SK-N-SH (cell line): ENCODE measurements at regions not wholly inside any gene's neighbourhood (a gene's known extent, or its start where the extent isn't known, plus 50 kb on each side); places are given as distances from the start of the nearest gene placed in this dataset.

Source experiments
- EZH2phosphoT487 ChIP-seq: fragments of 200-600 bp; sonication (generic); IDR thresholded peaks from 2 replicates; pipeline ENCODE4 v1.6.1; 2017; ENCODE audit warnings: low read depth, mixed run types, mild to moderate bottlenecking, antibody characterized with exemption, moderate library complexity, borderline replicate concordance
- RCOR1 ChIP-seq: fragments of 150-350 bp; IDR thresholded peaks from 2 replicates; pipeline ENCODE4 v1.6.1; 2017; ENCODE audit warnings: antibody characterized with exemption, low read length
- RFX5 ChIP-seq: IDR thresholded peaks from 2 replicates; pipeline ENCODE4 v1.6.1; 2012; ENCODE audit warnings: mild to moderate bottlenecking, improper control_type of control experiment, low read length
- RXRA ChIP-seq: IDR thresholded peaks from 2 replicates; pipeline ENCODE4 v1.4.0; 2012; ENCODE audit warnings: low read depth, mild to moderate bottlenecking, borderline replicate concordance
- TAF1 ChIP-seq: IDR thresholded peaks from 2 replicates; pipeline ENCODE4 v1.6.1; 2012; ENCODE audit warnings: low read depth, mild to moderate bottlenecking, low read length, moderate library complexity, borderline replicate concordance
- TCF12 ChIP-seq: IDR thresholded peaks from 2 replicates; pipeline ENCODE4 v1.4.0; 2012
- TEAD4 ChIP-seq: IDR thresholded peaks from 2 replicates; pipeline ENCODE4 v1.4.0; 2012; ENCODE audit warnings: mild to moderate bottlenecking, borderline replicate concordance; ENCODE audit not compliant: insufficient read depth
- YY1 ChIP-seq: IDR thresholded peaks from 2 replicates; pipeline ENCODE4 v1.4.0; 2012; ENCODE audit warnings: low read depth, mild to moderate bottlenecking
- TF ChIP-seq, protein P1 (sequence below): IDR thresholded peaks from 2 replicates; pipeline ENCODE4 v1.4.0; 2012; ENCODE audit warnings: low read depth, borderline replicate concordance
- TF ChIP-seq, protein P2 (sequence below): fragments of 200-600 bp; sonication (generic); IDR thresholded peaks from 2 replicates; pipeline ENCODE4 v1.6.1; 2017; ENCODE audit warnings: antibody characterized with exemption, mild to moderate bottlenecking, moderate library complexity
- TF ChIP-seq, protein P3 (sequence below): IDR thresholded peaks from 2 replicates; pipeline ENCODE4 v1.6.1; 2012; ENCODE audit warnings: mild to moderate bottlenecking, low read depth, low read length, moderate library complexity
- TF ChIP-seq, protein P4 (sequence below): IDR thresholded peaks from 2 replicates; pipeline ENCODE4; 2012
- TF ChIP-seq, protein P5 (sequence below): IDR thresholded peaks from 2 replicates; pipeline ENCODE4 v1.4.0; 2012; ENCODE audit warnings: low read depth

DNA sequence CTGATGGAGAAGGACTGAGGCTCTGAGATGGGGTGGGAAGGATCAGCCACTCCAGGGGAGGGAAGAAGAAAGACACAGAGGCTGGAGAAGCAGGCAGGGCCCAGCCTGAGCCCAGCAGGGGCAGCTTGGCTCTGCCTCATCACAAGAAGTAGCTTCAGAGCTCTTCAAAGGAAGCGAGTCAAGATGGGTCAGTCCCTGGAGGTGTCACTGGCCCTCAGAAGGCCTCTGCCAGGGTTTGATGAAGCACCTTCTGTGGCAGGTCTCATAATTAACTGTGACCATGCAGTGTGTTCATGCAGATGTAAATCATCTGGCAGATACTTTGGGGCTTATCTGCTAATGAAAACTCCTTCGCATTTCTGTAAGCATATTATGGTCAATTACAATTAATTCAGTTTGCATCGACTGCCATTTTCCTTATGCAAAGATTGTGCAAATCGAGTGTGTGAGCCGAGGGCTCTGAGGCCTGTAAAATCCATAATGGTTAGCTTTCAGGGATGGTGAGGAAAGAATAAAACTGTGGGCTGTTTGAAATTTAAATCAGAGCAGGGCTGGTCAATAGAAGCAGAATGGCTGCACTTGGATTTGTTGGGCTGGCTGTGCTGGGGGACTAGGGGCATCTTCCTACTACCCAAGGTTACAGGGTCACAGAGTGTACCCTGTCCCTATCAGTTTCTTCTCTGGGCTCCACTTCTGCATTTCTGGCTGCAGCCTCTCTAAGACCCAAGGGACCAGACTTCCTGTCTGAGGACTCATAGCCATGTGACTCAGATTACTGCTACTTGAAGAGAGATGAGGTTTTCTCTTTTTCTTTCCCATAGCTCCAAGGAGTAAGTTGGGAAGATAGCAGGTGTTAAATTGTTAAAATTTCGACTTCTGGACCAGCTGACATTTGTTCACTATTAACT, 376.6 kb downstream of the DHX35 start:
- TF ChIP-seq TEAD4 (no peak), RFX5 (no peak), EZH2phosphoT487 (no peak), TCF12 (no peak), TAF1 (no peak), RXRA (no peak), YY1 (no peak), RCOR1 (no peak)
- TF ChIP-seq, protein P1, sequence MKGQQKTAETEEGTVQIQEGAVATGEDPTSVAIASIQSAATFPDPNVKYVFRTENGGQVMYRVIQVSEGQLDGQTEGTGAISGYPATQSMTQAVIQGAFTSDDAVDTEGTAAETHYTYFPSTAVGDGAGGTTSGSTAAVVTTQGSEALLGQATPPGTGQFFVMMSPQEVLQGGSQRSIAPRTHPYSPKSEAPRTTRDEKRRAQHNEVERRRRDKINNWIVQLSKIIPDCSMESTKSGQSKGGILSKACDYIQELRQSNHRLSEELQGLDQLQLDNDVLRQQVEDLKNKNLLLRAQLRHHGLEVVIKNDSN: no peak
- TF ChIP-seq, protein P2, sequence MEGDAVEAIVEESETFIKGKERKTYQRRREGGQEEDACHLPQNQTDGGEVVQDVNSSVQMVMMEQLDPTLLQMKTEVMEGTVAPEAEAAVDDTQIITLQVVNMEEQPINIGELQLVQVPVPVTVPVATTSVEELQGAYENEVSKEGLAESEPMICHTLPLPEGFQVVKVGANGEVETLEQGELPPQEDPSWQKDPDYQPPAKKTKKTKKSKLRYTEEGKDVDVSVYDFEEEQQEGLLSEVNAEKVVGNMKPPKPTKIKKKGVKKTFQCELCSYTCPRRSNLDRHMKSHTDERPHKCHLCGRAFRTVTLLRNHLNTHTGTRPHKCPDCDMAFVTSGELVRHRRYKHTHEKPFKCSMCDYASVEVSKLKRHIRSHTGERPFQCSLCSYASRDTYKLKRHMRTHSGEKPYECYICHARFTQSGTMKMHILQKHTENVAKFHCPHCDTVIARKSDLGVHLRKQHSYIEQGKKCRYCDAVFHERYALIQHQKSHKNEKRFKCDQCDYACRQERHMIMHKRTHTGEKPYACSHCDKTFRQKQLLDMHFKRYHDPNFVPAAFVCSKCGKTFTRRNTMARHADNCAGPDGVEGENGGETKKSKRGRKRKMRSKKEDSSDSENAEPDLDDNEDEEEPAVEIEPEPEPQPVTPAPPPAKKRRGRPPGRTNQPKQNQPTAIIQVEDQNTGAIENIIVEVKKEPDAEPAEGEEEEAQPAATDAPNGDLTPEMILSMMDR: no peak
- TF ChIP-seq, protein P3, sequence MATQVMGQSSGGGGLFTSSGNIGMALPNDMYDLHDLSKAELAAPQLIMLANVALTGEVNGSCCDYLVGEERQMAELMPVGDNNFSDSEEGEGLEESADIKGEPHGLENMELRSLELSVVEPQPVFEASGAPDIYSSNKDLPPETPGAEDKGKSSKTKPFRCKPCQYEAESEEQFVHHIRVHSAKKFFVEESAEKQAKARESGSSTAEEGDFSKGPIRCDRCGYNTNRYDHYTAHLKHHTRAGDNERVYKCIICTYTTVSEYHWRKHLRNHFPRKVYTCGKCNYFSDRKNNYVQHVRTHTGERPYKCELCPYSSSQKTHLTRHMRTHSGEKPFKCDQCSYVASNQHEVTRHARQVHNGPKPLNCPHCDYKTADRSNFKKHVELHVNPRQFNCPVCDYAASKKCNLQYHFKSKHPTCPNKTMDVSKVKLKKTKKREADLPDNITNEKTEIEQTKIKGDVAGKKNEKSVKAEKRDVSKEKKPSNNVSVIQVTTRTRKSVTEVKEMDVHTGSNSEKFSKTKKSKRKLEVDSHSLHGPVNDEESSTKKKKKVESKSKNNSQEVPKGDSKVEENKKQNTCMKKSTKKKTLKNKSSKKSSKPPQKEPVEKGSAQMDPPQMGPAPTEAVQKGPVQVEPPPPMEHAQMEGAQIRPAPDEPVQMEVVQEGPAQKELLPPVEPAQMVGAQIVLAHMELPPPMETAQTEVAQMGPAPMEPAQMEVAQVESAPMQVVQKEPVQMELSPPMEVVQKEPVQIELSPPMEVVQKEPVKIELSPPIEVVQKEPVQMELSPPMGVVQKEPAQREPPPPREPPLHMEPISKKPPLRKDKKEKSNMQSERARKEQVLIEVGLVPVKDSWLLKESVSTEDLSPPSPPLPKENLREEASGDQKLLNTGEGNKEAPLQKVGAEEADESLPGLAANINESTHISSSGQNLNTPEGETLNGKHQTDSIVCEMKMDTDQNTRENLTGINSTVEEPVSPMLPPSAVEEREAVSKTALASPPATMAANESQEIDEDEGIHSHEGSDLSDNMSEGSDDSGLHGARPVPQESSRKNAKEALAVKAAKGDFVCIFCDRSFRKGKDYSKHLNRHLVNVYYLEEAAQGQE: no peak
- TF ChIP-seq, protein P4, sequence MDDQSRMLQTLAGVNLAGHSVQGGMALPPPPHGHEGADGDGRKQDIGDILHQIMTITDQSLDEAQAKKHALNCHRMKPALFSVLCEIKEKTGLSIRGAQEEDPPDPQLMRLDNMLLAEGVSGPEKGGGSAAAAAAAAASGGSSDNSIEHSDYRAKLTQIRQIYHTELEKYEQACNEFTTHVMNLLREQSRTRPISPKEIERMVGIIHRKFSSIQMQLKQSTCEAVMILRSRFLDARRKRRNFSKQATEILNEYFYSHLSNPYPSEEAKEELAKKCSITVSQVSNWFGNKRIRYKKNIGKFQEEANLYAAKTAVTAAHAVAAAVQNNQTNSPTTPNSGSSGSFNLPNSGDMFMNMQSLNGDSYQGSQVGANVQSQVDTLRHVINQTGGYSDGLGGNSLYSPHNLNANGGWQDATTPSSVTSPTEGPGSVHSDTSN: no peak
- TF ChIP-seq, protein P5, sequence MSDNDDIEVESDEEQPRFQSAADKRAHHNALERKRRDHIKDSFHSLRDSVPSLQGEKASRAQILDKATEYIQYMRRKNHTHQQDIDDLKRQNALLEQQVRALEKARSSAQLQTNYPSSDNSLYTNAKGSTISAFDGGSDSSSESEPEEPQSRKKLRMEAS: no peak
